ENCODE measurements at regions not wholly inside any gene's neighbourhood (a gene's known extent, or its start where the extent isn't known, plus 50 kb on each side); places are given as distances from the start of the nearest gene placed in this dataset.

- H3K36me3 ChIP-seq (ENCODE audit: insufficient read depth, low read length): no peaks in the 10 kb centered on the region
- no peak overlapping the region for H3K9ac ChIP-seq (ENCODE audit: low read depth, low read length)
- H3K4me1 ChIP-seq (ENCODE audit: insufficient read depth, low read length): no peaks in the 10 kb centered on the region
- peaks cover 7% of the 10 kb centered on the region for H3K9me3 ChIP-seq (ENCODE audit: control insufficient read depth, insufficient read depth, low read length)
These were observed 1599.2 kb upstream of the TENM4 start for GRCh38 chr11:81039916-81040524.

- H3K9me3 ChIP-seq (ENCODE audit: control insufficient read depth, insufficient read depth, low read length): peaks cover 7% of the 10 kb centered on the region
- H3K4me1 ChIP-seq (ENCODE audit: insufficient read depth, low read length): no peaks in the 10 kb centered on the region
- H3K36me3 ChIP-seq (ENCODE audit: insufficient read depth, low read length): no peaks in the 10 kb centered on the region
- no peak overlapping the region for H3K9ac ChIP-seq (ENCODE audit: low read depth, low read length)
These were observed 1595.5 kb upstream of the TENM4 start for GRCh38 chr11:81036168-81036870.

DNA sequence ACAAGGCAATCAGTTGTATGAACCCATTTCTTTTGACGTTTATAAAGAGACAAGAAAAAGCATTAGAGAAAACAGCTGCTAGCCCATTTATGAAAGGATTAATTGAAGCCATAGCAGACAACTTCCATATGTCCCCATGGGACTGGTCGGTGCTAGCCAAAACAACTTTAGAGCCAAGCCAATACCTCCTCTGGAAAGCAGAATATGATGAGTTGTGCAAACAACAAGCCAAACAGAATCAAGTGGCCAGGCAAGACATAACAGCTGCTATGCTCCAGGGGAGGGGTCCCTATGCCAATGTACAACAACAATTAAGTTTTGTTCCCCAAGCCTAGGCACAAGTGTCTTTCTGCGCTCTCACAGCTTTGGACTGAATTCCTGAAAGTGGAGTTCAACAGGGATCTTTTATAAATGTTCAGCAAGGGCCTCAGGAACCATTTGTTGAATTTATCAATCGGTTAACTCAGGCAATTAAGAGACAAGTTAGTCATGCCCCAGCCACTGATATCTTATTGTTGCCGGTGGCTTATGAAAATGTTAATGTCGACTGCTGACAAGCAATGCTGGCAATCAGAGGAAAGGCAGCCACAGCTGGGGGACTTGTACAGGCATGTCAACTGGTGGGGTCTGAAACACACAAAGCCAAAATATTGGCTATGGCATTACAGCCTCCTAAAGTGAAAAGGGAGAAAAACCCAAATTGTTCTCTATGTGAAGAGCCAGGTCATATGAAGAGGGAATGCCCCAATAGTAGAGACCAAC lies 1593.1 kb upstream of the TENM4 start:
- H3K9me3 ChIP-seq (ENCODE audit: control insufficient read depth, insufficient read depth, low read length): peaks cover 7% of the 10 kb centered on the region
- no peaks in the 10 kb centered on the region for H3K36me3 ChIP-seq (ENCODE audit: insufficient read depth, low read length)
- H3K9ac ChIP-seq (ENCODE audit: low read depth, low read length): no peak overlapping the region
- no peaks in the 10 kb centered on the region for H3K4me1 ChIP-seq (ENCODE audit: insufficient read depth, low read length)

- Histone ChIP-seq H3K4me1 (ENCODE audit: insufficient read depth, low read length) (no peaks in the 10 kb centered on the region), H3K36me3 (ENCODE audit: insufficient read depth, low read length) (no peaks in the 10 kb centered on the region), H3K9ac (ENCODE audit: low read depth, low read length) (no peak overlapping the region), H3K9me3 (ENCODE audit: control insufficient read depth, insufficient read depth, low read length) (peaks cover 7% of the 10 kb centered on the region)
These were observed 1592.1 kb upstream of the TENM4 start for GRCh38 chr11:81032906-81033305.

- Histone ChIP-seq H3K4me1 (ENCODE audit: insufficient read depth, low read length) (no peaks in the 10 kb centered on the region), H3K9ac (ENCODE audit: low read depth, low read length) (no peak overlapping the region), H3K36me3 (ENCODE audit: insufficient read depth, low read length) (no peaks in the 10 kb centered on the region), H3K9me3 (ENCODE audit: control insufficient read depth, insufficient read depth, low read length) (no peaks in the 10 kb centered on the region)
These were observed 1589.4 kb upstream of the TENM4 start for GRCh38 chr11:81030186-81030585.

GRCh38 chr11:81026032-81026431 lies 1585.2 kb upstream of the TENM4 start:
- Histone ChIP-seq H3K4me1 (ENCODE audit: insufficient read depth, low read length) (no peaks in the 10 kb centered on the region), H3K9ac (ENCODE audit: low read depth, low read length) (no peak overlapping the region), H3K9me3 (ENCODE audit: control insufficient read depth, insufficient read depth, low read length) (no peaks in the 10 kb centered on the region), H3K36me3 (ENCODE audit: insufficient read depth, low read length) (no peaks in the 10 kb centered on the region)

- Histone ChIP-seq H3K9me3 (ENCODE audit: control insufficient read depth, insufficient read depth, low read length) (no peaks in the 10 kb centered on the region), H3K9ac (ENCODE audit: low read depth, low read length) (no peak overlapping the region), H3K36me3 (ENCODE audit: insufficient read depth, low read length) (no peaks in the 10 kb centered on the region), H3K4me1 (ENCODE audit: insufficient read depth, low read length) (no peaks in the 10 kb centered on the region)
These were observed 1581.2 kb upstream of the TENM4 start for GRCh38 chr11:81022057-81022456.

DNA sequence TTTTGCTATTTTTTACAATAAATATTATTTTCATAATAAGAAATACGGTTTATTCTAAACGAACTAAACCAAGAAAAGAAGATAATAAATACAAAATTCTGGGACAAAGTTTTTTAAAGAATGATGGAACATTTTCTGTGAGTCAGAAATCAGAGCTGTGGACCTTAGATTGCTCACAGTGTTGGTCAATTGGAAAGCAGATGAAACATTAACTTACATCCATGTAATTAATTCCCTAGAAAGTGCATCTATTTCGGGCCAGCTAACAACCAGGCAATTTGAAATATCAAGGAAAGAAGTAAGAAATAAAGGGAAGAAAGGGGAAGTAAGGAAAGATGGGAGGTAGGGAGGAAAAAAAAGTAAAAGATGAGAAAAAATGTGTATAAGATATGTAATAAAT lies 1569.8 kb upstream of the TENM4 start:
- H3K36me3 ChIP-seq (ENCODE audit: insufficient read depth, low read length): no peaks in the 10 kb centered on the region
- H3K4me1 ChIP-seq (ENCODE audit: insufficient read depth, low read length): no peaks in the 10 kb centered on the region
- H3K9me3 ChIP-seq (ENCODE audit: control insufficient read depth, insufficient read depth, low read length): no peaks in the 10 kb centered on the region
- no peak overlapping the region for H3K9ac ChIP-seq (ENCODE audit: low read depth, low read length)

DNA sequence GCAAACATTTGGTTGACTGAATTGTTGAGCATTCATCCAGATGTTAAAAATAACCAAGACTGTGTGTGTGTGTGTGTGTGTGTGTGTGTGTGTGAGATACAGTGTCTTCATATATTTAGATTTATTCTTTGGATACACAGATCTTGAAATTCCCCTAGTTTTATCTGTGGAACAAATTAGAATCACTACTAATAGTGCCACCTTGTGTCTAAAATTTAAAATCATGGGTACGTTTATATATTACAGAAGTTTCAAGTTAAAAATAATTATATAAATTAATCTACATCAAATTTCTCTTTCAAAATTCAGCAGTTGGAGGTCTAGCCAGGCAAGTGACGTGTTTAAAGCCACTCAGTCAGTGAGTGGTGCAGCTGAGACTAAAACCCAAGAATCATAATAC lies 1566.2 kb upstream of the TENM4 start:
- H3K4me1 ChIP-seq (ENCODE audit: insufficient read depth, low read length): no peaks in the 10 kb centered on the region
- H3K36me3 ChIP-seq (ENCODE audit: insufficient read depth, low read length): no peaks in the 10 kb centered on the region
- H3K9me3 ChIP-seq (ENCODE audit: control insufficient read depth, insufficient read depth, low read length): no peaks in the 10 kb centered on the region
- H3K9ac ChIP-seq (ENCODE audit: low read depth, low read length): no peak overlapping the region

DNA sequence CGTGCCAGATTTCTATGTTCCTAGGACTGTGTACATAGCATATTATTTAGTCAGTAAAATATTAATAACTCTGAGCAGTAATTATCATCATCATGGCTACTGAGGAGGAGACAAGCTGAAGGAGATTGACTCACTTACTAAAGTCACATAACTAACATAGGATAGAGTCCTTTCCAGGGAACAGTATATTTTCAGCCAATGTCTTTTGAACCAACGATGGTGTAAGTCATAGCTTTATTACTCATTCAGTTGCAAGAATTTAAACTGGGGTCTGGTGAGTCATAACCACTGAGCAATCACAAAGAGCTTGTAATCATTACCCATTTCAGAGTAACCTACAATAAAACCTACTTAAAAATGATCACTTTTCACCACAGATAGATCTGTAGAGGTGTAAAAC lies 1564.8 kb upstream of the TENM4 start:
- H3K4me1 ChIP-seq (ENCODE audit: insufficient read depth, low read length): no peaks in the 10 kb centered on the region
- H3K9me3 ChIP-seq (ENCODE audit: control insufficient read depth, insufficient read depth, low read length): no peaks in the 10 kb centered on the region
- H3K36me3 ChIP-seq (ENCODE audit: insufficient read depth, low read length): no peaks in the 10 kb centered on the region
- no peak overlapping the region for H3K9ac ChIP-seq (ENCODE audit: low read depth, low read length)

DNA sequence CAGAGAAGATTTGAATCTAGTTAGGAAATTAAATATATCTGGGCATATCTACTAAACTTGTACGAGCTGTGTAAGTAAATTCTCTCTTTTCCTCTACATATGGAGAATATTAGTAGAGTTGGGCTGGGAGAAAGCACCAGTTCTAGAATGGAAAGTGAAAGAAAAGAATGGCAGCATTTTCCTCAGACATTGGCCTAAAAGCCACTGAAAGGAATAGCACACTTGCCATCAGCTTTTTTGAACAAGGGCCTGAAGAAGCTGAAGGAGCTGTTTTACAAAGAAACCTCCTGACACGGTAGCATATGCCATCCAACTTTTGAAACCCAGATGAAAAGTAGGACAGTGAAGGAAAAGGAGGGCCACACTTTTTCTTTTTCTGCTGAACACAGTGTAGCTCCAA lies 1563.7 kb upstream of the TENM4 start:
- Histone ChIP-seq H3K9ac (ENCODE audit: low read depth, low read length) (no peak overlapping the region), H3K9me3 (ENCODE audit: control insufficient read depth, insufficient read depth, low read length) (no peaks in the 10 kb centered on the region), H3K4me1 (ENCODE audit: insufficient read depth, low read length) (no peaks in the 10 kb centered on the region), H3K36me3 (ENCODE audit: insufficient read depth, low read length) (no peaks in the 10 kb centered on the region)

- no peaks in the 10 kb centered on the region for H3K4me1 ChIP-seq (ENCODE audit: insufficient read depth, low read length)
- no peaks in the 10 kb centered on the region for H3K36me3 ChIP-seq (ENCODE audit: insufficient read depth, low read length)
- H3K9ac ChIP-seq (ENCODE audit: low read depth, low read length): no peak overlapping the region
- no peaks in the 10 kb centered on the region for H3K9me3 ChIP-seq (ENCODE audit: control insufficient read depth, insufficient read depth, low read length)
These were observed 1561.5 kb upstream of the TENM4 start for GRCh38 chr11:81002374-81002773.

- Histone ChIP-seq H3K9ac (ENCODE audit: low read depth, low read length) (no peak overlapping the region), H3K9me3 (ENCODE audit: control insufficient read depth, insufficient read depth, low read length) (no peaks in the 10 kb centered on the region), H3K36me3 (ENCODE audit: insufficient read depth, low read length) (no peaks in the 10 kb centered on the region), H3K4me1 (ENCODE audit: insufficient read depth, low read length) (no peaks in the 10 kb centered on the region)
These were observed 1559.9 kb upstream of the TENM4 start for GRCh38 chr11:81000735-81001134.

DNA sequence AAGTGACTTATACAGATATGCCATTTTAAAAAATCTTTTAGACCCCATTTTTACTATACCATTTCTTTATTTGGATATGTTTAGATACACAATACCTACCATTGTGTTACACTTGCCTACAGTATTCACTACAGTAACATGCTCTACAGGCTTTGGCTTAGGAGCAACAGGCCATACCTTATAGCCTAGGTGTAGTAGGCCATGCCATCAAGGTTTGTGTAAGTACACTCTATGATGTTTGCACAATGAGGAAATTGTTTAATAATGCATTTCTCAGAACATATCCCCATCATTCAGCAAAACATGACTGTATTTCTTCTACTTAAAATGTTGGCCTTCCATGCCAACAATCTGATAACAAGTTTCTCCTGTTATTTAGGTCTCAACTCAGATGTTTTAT lies 1559.5 kb upstream of the TENM4 start:
- Histone ChIP-seq H3K4me1 (ENCODE audit: insufficient read depth, low read length) (no peaks in the 10 kb centered on the region), H3K9me3 (ENCODE audit: control insufficient read depth, insufficient read depth, low read length) (no peaks in the 10 kb centered on the region), H3K9ac (ENCODE audit: low read depth, low read length) (no peak overlapping the region), H3K36me3 (ENCODE audit: insufficient read depth, low read length) (no peaks in the 10 kb centered on the region)

DNA sequence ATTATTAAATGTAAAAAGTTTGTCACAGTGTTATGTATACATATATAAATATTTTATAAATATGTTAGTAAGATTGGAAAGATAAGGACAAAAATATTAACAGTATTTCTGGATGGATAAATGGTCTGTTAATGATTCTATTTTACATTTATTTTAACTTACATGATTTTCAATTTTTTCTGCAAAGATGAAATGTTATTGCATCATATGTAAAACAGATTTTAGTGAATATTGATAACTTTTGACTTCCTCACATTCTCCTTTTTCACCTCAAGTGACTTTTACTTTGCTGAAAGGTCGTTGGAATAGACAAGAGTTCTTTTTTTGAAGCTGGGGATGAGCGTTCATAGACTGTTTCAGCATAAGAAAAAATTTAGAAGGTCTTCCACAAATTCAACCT lies 1554.7 kb upstream of the TENM4 start:
- Histone ChIP-seq H3K9ac (ENCODE audit: low read depth, low read length) (no peak overlapping the region), H3K4me1 (ENCODE audit: insufficient read depth, low read length) (peaks cover 6% of the 10 kb centered on the region; the same call in 1 of the 2 replicates), H3K36me3 (ENCODE audit: insufficient read depth, low read length) (no peaks in the 10 kb centered on the region), H3K9me3 (ENCODE audit: control insufficient read depth, insufficient read depth, low read length) (no peaks in the 10 kb centered on the region)

Data from ES-I3 (cell line).